ENCODE measurements at regions not wholly inside any gene's neighbourhood (a gene's known extent, or its start where the extent isn't known, plus 50 kb on each side); places are given as distances from the start of the nearest gene placed in this dataset.

DNA sequence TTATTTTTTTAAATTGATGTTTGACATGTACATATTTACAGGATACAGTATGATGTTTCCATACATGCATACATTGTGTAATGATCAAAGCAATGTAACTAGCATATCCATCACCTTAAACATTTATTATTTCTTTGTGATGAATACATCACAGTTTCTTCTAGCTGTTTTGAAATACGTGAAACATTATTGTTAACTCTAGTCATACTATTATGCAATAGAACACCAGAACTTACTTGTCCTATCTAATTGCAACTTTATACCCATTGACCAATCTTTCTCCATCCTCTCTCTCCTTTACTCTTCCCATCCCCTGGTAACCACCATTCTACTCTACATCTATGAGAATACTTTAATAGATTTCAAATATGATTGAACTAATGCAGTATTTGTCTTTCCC is 1942.7 kb downstream of the PCDH9 start:
- Histone ChIP-seq H3K79me1 (ENCODE audit: insufficient read depth, low read depth, low read length, poor library complexity, severe bottlenecking) (no peaks in the 10 kb centered on the region), H2BK120ac (ENCODE audit: low read depth, low read length, poor library complexity, severe bottlenecking) (no peak overlapping the region), H2BK20ac (ENCODE audit: low read depth, low read length, poor library complexity, severe bottlenecking) (no peak overlapping the region), H4K5ac (ENCODE audit: insufficient read length, low read depth, low read length) (no peak overlapping the region), H3K27ac (ENCODE audit: insufficient read length, low read depth, low read length) (no peak overlapping the region), H3T11ph (ENCODE audit: low read length) (no peak overlapping the region), H3K14ac (ENCODE audit: insufficient read depth, low read length) (no peak overlapping the region), H3K56ac (ENCODE audit: insufficient read length, low read depth, low read length) (no peak overlapping the region), H4K20me1 (ENCODE audit: control insufficient read depth, insufficient read depth, insufficient read length) (no peaks in the 10 kb centered on the region), H3K18ac (ENCODE audit: insufficient read length, low read depth, low read length) (no peak overlapping the region), H3K9ac (ENCODE audit: extremely low read depth, insufficient read length, low read length) (no peak overlapping the region), H2BK12ac (ENCODE audit: insufficient read length, low read depth, low read length) (no peak overlapping the region), H3K27me3 (ENCODE audit: insufficient read depth, low read length) (no peaks in the 10 kb centered on the region), H3K79me2 (ENCODE audit: insufficient read depth, low read length) (no peaks in the 10 kb centered on the region), H4K8ac (replicated peaks; ENCODE audit: insufficient read length, low read depth, low read length) (no peak overlapping the region), H3K23ac (ENCODE audit: insufficient read length, low read depth, low read length) (no peak overlapping the region), H3K23me2 (ENCODE audit: insufficient read length, low read depth, low read length, poor library complexity, severe bottlenecking) (no peaks in the 10 kb centered on the region), H2BK5ac (ENCODE audit: insufficient read length, low read length) (no peak overlapping the region), H3K9me3 (ENCODE audit: control insufficient read depth, low read depth, low read length) (no peaks in the 10 kb centered on the region), H2AFZ (ENCODE audit: low read length) (no peak overlapping the region), H2BK15ac (ENCODE audit: low read depth, low read length) (no peak overlapping the region), H3K4ac (ENCODE audit: low read depth, low read length) (no peak overlapping the region), H2AK5ac (ENCODE audit: insufficient read length, low read length) (no peak overlapping the region), H3K4me2 (ENCODE audit: insufficient read depth, insufficient read length, low read length) (no peak overlapping the region), H3K4me1 (ENCODE audit: insufficient read depth, low read length) (no peaks in the 10 kb centered on the region), H4K91ac (ENCODE audit: insufficient read length, low read depth, low read length) (no peak overlapping the region)
- Mint-ChIP-seq H3K4me3 (no peak overlapping the region), H3K27ac (no peak overlapping the region), H3K9me3 (no peaks in the 10 kb centered on the region), H3K4me1 (peaks cover 3% of the 10 kb centered on the region in 2 experiments), H3K27me3 (ENCODE audit: low read depth) (no peaks in the 10 kb centered on the region), H3K36me3 (ENCODE audit: insufficient read depth in 1 of 3, low read depth in 3 of 3) (no peaks in the 10 kb centered on the region)
- WGBS (ENCODE audit: extremely low coverage, insufficient read length, low lambda C conversion rate), result no CpG with 5 or more reads among the region's 1 CpG
- no peak for DNase-seq
- no peak for TF ChIP-seq CTCF (conservative IDR thresholded peaks at IDR 0.05)
